Ovary (tissue), 3 donors: ENCODE measurements at regions not wholly inside any gene's neighbourhood (a gene's known extent, or its start where the extent isn't known, plus 50 kb on each side); places are given as distances from the start of the nearest gene placed in this dataset.

Source experiments
- CTCF ChIP-seq, 3 donors: fragments of 450-650 bp in 2 of 3; fragments of 200-600 bp in 1 of 3; IDR thresholded peaks; one replicate each; pipeline versions ENCODE4 v1.5.1 to v1.8.0; 2016 to 2022; ENCODE audit warnings: antibody characterized with exemption in 3 of 3, mild to moderate bottlenecking in 1 of 3
- POLR2A ChIP-seq: fragments of 450-650 bp; IDR thresholded peaks from one replicate; pipeline ENCODE4 v1.6.1; 2017; ENCODE audit warnings: antibody characterized with exemption, mild to moderate bottlenecking, moderate library complexity
- donor health status: DM: no; HTN: no; CAD: no.

DNA sequence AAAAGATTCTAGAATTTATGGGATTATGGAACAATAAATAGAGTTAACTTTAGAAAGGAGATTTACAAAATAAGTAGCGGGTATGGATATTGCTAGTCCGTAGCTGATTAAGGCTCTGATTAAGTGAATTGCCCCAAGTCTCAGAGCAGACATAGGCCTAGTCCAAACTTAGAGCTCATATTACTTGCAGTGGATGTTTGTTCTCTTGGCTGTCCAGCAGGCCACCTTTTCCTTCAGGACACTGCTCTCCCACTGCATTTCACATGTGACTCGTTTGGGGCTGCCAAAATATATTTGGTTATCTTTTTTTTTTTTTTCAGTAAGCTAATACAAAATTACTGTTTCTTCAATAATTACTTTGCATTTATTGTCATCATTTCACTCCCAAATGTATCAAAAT is 76.6 kb downstream of the ARRDC3 start:
- TF ChIP-seq CTCF (IDR thresholded peaks at IDR 0.05) (no peak), POLR2A (no peak)
